OCI-LY7 (cell line): ENCODE measurements at regions not wholly inside any gene's neighbourhood (a gene's known extent, or its start where the extent isn't known, plus 50 kb on each side); places are given as distances from the start of the nearest gene placed in this dataset.

Experiments
- BruUV-seq: library from RNA; stranded (reverse); fragments of 400-500 nt; replicated peaks from 2 replicates; lab custom pipeline; 2021; lab: Mats Ljungman, UMichigan
- CTCF ChIA-PET: fragments of 300-600 bp; sonication (Branson Sonifier 250); formaldehyde crosslinking; loops from one replicate; lab custom pipeline; 2022; ENCODE audit warnings: antibody characterized with exemption; ENCODE audit not compliant: unreplicated experiment; lab: Charles Lee
- POLR2A ChIA-PET: fragments of 300-600 bp; sonication (Branson Sonifier 250); formaldehyde crosslinking; loops from one replicate; lab custom pipeline; 2022; ENCODE audit warnings: antibody characterized with exemption; lab: Charles Lee
- DNase-seq: peaks from one replicate; pipeline ENCODE4 v3.0.0-alpha.2; 2015; ENCODE audit warnings: low spot score
- H2AFZ ChIP-seq: fragments of 200-600 bp; sonication (generic), shearing (Covaris generic); 2 replicates; pipeline ENCODE4 v1.6.1; 2014; ENCODE audit warnings: mild to moderate bottlenecking, antibody characterized with exemption, low read length, moderate library complexity
- H3K27ac ChIP-seq: fragments of 200-600 bp; sonication (generic); 2 replicates; pipeline ENCODE4 v1.5.1; 2014; ENCODE audit warnings: mixed run types, low read depth, mild to moderate bottlenecking, moderate library complexity, low read length, inconsistent platforms; ENCODE audit not compliant: poor library complexity, severe bottlenecking
- H3K36me3 ChIP-seq: fragments of 200-600 bp; sonication (generic); 2 replicates; pipeline ENCODE4 v1.6.1; 2014; ENCODE audit warnings: mild to moderate bottlenecking, antibody characterized with exemption, low read length, moderate library complexity, mixed read lengths; ENCODE audit not compliant: insufficient read depth
- H3K4me1 ChIP-seq: fragments of 200-600 bp; sonication (generic); 2 replicates; pipeline ENCODE4 v1.5.1; 2014; ENCODE audit warnings: mild to moderate bottlenecking, low read length; ENCODE audit not compliant: insufficient read depth, poor library complexity, severe bottlenecking
- H3K4me2 ChIP-seq: fragments of 200-600 bp; sonication (generic); 2 replicates; pipeline ENCODE4 v1.6.1; 2014; ENCODE audit warnings: mild to moderate bottlenecking, low read length
- H3K4me3 ChIP-seq: fragments of 200-600 bp; sonication (generic); 2 replicates; pipeline ENCODE4 v1.5.1; 2014; ENCODE audit warnings: mild to moderate bottlenecking, low read depth, low read length; ENCODE audit not compliant: poor library complexity, severe bottlenecking
- H3K79me2 ChIP-seq: fragments of 200-600 bp; sonication (generic); 2 replicates; pipeline ENCODE4 v1.6.1; 2016; ENCODE audit warnings: low read depth, mild to moderate bottlenecking, low read length, moderate library complexity, mixed read lengths; ENCODE audit not compliant: insufficient read depth
- H3K9me2 ChIP-seq: fragments of 200-600 bp; sonication (generic); 2 replicates; pipeline ENCODE4 v1.6.1; 2016; ENCODE audit warnings: mild to moderate bottlenecking, low read length, mixed read lengths; ENCODE audit not compliant: insufficient read depth
- H3K9me3 ChIP-seq: fragments of 200-600 bp; sonication (generic); 2 replicates; pipeline ENCODE4 v1.6.1; 2014; ENCODE audit warnings: mild to moderate bottlenecking, mixed run types, low read length, mixed read lengths
- H4K20me1 ChIP-seq: fragments of 200-600 bp; sonication (generic); 2 replicates; pipeline ENCODE4 v1.6.1; 2014; ENCODE audit warnings: mild to moderate bottlenecking, antibody characterized with exemption, low read length, moderate library complexity, mixed read lengths; ENCODE audit not compliant: insufficient read depth
- EZH2phosphoT487 ChIP-seq: fragments of 200-600 bp; sonication (generic); IDR thresholded peaks from 2 replicates; pipeline ENCODE4 v1.6.1; 2018; ENCODE audit warnings: low read depth, borderline replicate concordance, mild to moderate bottlenecking, mixed run types, antibody characterized with exemption, low read length, moderate library complexity, mixed read lengths
- intact Hi-C: fragments of 100-400 bp; cut with micrococcal nuclease; formaldehyde crosslinking; loops from one replicate; pipeline ENCODE4 v1.10.0; 2022; ENCODE audit not compliant: unreplicated experiment
- TF ChIP-seq, protein P1 (sequence below): fragments of 200-600 bp; sonication (generic); conservative IDR thresholded peaks from 2 replicates; pipeline ENCODE4 v1.5.1; 2014; ENCODE audit warnings: mild to moderate bottlenecking, antibody characterized with exemption, low read length, moderate library complexity, mixed read lengths

DNA sequence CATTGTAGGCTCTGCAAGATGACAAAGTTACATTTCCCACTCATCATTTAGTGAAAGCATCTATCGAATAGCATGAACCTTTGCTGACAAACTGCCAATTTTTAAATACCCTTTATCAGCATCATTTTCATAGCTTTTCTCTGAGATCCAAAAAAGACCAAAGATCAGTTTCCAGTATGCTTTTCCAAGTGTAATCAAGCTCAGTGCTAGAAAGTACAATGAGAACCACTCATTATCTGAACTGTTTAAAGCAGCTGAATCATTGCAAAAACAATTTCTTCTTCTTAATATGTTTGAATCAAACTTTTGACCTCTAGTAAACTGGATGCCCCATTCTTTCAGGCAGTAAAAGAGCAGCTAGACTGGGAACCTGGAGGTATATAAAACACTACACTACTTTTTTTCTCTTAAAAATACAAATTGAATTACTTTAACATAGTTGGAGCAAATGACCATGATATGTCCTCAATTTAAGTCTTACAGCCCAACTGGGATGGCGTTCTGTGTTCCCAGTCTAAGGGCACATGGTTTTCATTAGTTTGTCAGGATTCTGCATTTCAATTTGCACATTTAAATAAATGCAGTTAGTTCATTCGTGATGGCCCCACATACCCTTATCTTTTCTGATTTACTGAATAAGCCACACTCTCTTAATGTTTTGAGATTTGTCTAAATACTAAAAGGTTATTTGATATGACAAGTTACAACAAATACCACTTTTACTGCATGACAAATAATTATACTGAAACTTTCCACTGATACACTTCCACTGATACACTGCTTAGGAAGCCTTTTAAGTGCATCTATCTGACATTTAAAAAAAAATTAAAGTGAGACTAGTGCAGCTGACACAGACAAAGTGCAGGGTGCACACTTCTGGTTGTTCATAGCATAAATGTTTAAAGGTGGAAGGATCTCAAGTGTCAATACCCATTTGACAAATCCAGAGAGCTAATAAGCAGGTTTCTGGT, 146.0 kb upstream of the FRMD4B start:
- no peak overlapping the region for H3K4me3 ChIP-seq
- no peak overlapping the region for H3K4me2 ChIP-seq
- ChIA-PET POLR2A (interaction anchor here (0.6 kb wide), 1 partner anchor 349 kb away, joined by 4 read pairs; no protein-coding TSS in a partner anchor), CTCF (no interaction called here)
- DNase-seq = no peak
- no peaks in the 10 kb centered on the region for H3K9me2 ChIP-seq
- H3K27ac ChIP-seq = no peak overlapping the region
- no TSS peak for BruUV-seq
- H4K20me1 ChIP-seq = no peaks in the 10 kb centered on the region
- no peaks in the 10 kb centered on the region for H3K4me1 ChIP-seq
- intact Hi-C loops = no loop called here
- H3K79me2 ChIP-seq = no peaks in the 10 kb centered on the region
- no peaks in the 10 kb centered on the region for H3K9me3 ChIP-seq
- no peaks in the 10 kb centered on the region for H3K36me3 ChIP-seq
- no peak for TF ChIP-seq EZH2phosphoT487
- TF ChIP-seq, protein P1, sequence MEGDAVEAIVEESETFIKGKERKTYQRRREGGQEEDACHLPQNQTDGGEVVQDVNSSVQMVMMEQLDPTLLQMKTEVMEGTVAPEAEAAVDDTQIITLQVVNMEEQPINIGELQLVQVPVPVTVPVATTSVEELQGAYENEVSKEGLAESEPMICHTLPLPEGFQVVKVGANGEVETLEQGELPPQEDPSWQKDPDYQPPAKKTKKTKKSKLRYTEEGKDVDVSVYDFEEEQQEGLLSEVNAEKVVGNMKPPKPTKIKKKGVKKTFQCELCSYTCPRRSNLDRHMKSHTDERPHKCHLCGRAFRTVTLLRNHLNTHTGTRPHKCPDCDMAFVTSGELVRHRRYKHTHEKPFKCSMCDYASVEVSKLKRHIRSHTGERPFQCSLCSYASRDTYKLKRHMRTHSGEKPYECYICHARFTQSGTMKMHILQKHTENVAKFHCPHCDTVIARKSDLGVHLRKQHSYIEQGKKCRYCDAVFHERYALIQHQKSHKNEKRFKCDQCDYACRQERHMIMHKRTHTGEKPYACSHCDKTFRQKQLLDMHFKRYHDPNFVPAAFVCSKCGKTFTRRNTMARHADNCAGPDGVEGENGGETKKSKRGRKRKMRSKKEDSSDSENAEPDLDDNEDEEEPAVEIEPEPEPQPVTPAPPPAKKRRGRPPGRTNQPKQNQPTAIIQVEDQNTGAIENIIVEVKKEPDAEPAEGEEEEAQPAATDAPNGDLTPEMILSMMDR = no peak
- no peak overlapping the region for H2AFZ ChIP-seq

DNA sequence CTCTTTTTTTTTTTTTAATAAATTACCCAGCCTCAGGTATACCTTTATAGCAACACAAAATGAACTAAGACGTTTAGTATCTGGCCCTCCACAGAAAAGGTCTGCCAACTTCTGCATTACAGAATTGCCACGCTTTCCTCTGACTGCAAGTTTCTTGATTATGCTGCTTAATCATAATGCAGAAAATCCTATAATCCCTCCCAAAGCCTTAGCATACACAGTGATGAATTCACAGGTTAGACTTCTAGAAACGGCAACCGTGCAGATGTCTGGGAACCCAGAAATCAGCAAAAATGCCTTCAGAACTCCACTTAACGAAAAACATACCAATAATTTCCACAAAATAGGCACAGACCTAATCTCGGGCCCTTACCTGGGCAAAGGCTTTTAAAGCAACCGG, 144.7 kb upstream of the FRMD4B start:
- TF ChIP-seq EZH2phosphoT487 = no peak
- TF ChIP-seq, protein P1 = no peak
- ChIA-PET POLR2A (no interaction called here), CTCF (no interaction called here)
- no peak overlapping the region for H3K4me2 ChIP-seq
- no peaks in the 10 kb centered on the region for H3K9me2 ChIP-seq
- H3K27ac ChIP-seq = no peak overlapping the region
- H4K20me1 ChIP-seq = no peaks in the 10 kb centered on the region
- H3K4me3 ChIP-seq = no peak overlapping the region
- no TSS peak for BruUV-seq
- intact Hi-C loops = no loop called here
- no peaks in the 10 kb centered on the region for H3K36me3 ChIP-seq
- no peaks in the 10 kb centered on the region for H3K79me2 ChIP-seq
- no peaks in the 10 kb centered on the region for H3K9me3 ChIP-seq
- no peak for DNase-seq
- no peak overlapping the region for H2AFZ ChIP-seq
- H3K4me1 ChIP-seq = no peaks in the 10 kb centered on the region

DNA sequence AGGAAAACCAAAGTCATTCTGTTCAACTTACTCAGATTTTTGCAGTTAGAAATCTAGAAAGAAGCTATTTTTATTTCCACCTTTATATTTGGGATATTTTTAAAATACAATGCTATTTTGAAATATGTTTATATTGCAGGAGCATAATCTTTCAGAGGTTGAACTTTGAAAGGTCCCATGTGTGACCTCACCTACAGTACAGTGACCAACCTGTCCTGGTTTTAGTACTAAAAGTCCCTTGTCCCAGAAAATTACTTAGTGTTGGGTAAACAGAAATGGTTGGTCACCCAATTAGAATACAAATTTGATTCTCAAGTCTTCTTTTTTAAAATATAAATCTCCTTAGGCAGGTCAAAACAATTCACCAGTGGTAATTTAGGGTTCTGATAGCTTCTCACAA, 141.6 kb upstream of the FRMD4B start:
- Histone ChIP-seq H3K36me3 (no peaks in the 10 kb centered on the region), H4K20me1 (no peaks in the 10 kb centered on the region), H3K9me3 (no peaks in the 10 kb centered on the region), H3K4me3 (no peak overlapping the region), H3K9me2 (no peaks in the 10 kb centered on the region), H3K27ac (no peak overlapping the region), H2AFZ (no peak overlapping the region), H3K79me2 (no peaks in the 10 kb centered on the region), H3K4me1 (no peaks in the 10 kb centered on the region), H3K4me2 (no peak overlapping the region)
- TF ChIP-seq, protein P1 = no peak
- TF ChIP-seq EZH2phosphoT487 = no peak
- BruUV-seq = no TSS peak
- DNase-seq = no peak
- ChIA-PET CTCF (no interaction called here), POLR2A (no interaction called here)
- intact Hi-C loops = no loop called here
